ENCODE measurements at regions not wholly inside any gene's neighbourhood (a gene's known extent, or its start where the extent isn't known, plus 50 kb on each side); places are given as distances from the start of the nearest gene placed in this dataset.

DNA sequence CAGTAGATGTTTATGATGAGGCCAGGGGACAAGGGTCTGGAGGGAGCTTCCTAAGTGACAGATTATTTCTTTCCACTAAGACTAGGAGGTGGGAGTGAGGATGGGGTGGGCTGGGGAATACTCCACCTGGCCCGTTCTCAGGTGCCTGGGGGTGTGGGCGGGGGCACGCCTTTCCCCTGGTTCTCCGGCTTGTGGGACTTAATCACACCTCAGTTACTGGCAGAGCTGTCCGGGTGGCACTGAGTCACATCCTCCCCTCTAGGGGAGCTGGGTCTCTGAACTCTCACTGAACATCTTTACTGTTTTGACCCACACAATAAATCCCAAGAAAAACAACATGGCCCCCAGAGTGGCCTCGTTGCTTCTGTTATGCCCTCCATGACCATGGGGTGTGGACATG lies 332.8 kb downstream of the MAF start:
- DNase-seq (ENCODE audit: low spot score), result peak; percentile 13

DNA sequence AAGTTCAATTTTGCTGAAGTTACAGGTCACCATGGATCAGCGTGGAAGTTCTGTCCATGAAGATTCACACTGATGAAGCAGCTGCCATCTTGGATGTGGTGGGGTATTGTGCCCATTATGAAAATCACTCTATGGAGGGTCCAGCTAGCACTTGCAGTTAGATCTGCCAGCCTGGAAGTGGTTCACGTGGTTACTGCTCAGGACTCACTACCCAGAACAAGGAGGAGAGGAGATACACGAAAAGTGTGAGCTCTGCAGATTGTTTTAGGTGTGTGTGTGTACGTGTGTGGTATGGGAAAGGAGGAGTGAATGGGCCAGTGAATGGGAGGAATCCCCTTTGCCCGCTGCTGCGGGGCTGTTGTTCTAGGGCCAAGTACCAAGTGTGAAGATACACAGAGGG lies 333.4 kb downstream of the MAF start:
- no peak for DNase-seq (ENCODE audit: low spot score)

DNA sequence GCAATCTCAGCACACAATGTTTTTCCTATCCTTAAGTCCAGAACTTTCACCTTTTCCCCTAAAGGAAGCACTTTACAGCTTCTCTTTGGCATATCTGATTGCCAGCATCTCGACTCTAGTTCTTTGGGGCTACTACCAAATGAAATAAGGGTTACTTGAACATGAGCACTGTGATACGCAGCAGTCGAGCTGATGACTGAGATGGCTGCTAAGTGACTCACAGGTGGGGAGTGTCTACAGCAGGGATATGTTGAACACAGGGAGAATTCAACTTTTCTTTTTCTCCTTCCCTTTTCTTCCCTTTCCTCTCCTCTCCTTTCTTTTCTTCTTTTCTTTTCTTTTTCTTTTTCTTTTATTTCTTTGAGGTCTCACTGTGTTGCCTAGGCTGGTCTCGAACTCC lies 334.8 kb downstream of the MAF start:
- peak; percentile 37 for DNase-seq (ENCODE audit: low spot score)

DNA sequence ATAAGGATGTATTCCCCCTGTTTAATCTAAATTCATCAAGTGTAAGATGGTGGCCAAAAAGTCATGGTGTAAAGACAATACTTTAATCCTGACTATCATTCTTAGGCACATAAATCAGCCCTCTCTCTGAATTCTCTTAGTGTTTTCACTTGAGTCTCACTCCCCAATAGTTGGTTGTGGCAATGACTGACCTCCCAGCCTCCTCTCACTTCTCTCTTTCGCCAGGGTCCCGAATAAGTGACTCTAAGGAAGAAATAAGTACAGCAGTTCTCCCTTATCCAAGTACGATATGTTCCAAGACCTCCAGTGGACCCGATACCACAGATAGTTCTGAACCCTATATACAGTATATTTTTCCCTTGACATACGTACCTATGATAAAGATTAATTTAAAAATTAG lies 335.3 kb downstream of the MAF start:
- DNase-seq (ENCODE audit: low spot score), result no peak

DNA sequence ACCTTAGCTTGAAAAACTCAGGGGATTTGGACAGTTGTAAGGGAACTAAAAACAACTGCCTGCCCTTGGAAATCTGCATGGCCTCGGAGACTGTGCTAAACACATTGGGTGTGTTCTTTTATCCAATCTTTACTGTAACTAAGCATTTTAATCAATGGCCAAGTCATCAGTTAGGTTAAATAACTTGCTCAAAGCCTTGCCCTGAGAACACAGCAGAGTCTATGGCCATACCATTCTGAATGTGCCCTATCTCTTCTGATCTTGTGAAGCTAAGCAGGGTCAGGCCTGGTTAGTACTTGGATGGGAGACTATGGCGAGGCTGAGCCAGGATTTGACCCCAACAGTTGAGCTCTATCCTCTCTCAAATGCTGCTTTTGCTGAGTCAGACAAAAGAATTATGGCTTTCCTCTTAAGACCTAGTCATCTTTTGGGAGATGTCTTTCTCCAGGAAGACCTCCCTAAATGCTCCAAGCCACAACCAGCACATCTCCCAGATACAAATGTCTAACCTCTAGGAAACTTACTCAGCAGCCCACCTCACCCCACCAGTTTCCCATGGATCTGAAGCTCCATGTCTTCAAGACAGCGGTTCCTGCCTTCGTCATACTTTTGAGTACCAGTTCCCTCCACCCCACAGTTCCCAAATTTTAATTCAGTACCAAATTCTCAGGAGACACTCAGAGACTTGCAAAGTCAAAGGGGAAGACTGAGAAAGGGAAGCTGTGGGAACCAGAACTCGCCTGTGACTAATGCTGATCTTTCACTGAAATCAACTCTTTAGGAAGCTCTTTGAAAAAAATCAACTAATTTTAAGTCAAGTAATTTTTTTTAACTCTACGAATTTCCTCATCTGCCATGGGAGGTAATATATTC lies 336.1 kb downstream of the MAF start:
- DNase-seq (ENCODE audit: low spot score), result no peak

DNA sequence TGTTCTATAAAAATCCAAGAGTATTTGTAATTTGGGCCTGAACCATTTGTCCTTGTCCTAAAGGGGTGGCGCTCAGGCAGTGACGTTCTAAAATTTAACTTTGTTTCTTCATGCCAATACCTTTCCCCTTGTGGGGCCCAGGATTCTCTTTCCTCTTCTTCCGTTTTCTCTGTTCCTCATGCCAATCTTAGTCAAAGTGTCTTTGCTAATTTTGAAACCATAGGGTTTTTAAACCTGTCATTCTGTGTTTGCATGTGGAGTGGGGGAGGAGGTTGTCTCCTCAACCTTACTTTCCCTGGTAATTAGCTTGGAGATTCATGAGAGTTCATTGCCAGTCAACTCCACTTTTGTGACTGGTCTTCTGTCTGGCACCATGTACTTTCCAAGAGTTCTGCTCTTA lies 337.1 kb downstream of the MAF start:
- no peak for DNase-seq (ENCODE audit: low spot score)
